ENCODE measurements at regions not wholly inside any gene's neighbourhood (a gene's known extent, or its start where the extent isn't known, plus 50 kb on each side); places are given as distances from the start of the nearest gene placed in this dataset.

- DNase-seq, result no peak
Measured at GRCh38 chr4:124279741-124280140, 432.8 kb downstream of the ANKRD50 start.

- DNase-seq, result no peak
Measured at GRCh38 chr4:124282301-124282898, 430.1 kb downstream of the ANKRD50 start.

GRCh38 chr4:124288706-124289486 lies 423.6 kb downstream of the ANKRD50 start:
- DNase-seq, result no peak

GRCh38 chr4:124290678-124291077 lies 421.9 kb downstream of the ANKRD50 start:
- no peak for DNase-seq

- DNase-seq, result no peak
Measured at GRCh38 chr4:124295413-124295812, 417.1 kb downstream of the ANKRD50 start.

GRCh38 chr4:124304941-124305340 lies 407.6 kb downstream of the ANKRD50 start:
- no peak for DNase-seq

- DNase-seq, result no peak
Measured at GRCh38 chr4:124306352-124306751, 406.2 kb downstream of the ANKRD50 start.

- DNase-seq, result no peak
Measured at GRCh38 chr4:124307143-124307542, 405.4 kb downstream of the ANKRD50 start.

GRCh38 chr4:124318292-124318691 lies 394.2 kb downstream of the ANKRD50 start:
- DNase-seq, result no peak

GRCh38 chr4:124321364-124321763 lies 391.2 kb downstream of the ANKRD50 start:
- no peak for DNase-seq

GRCh38 chr4:124322234-124323065 lies 390.1 kb downstream of the ANKRD50 start:
- peak; percentile 21 for DNase-seq

GRCh38 chr4:124325690-124326089 lies 386.8 kb downstream of the ANKRD50 start:
- no peak for DNase-seq

GRCh38 chr4:124329134-124329533 lies 383.4 kb downstream of the ANKRD50 start:
- DNase-seq, result no peak

- no peak for DNase-seq
Measured at GRCh38 chr4:124330045-124330444, 382.5 kb downstream of the ANKRD50 start.

- no peak for DNase-seq
Measured at GRCh38 chr4:124331781-124332180, 380.8 kb downstream of the ANKRD50 start.

GRCh38 chr4:124333466-124333865 lies 379.1 kb downstream of the ANKRD50 start:
- DNase-seq, result no peak

- DNase-seq, result peak; percentile 19
Measured at GRCh38 chr4:124334119-124334518, 378.4 kb downstream of the ANKRD50 start.

- no peak for DNase-seq
Measured at GRCh38 chr4:124337874-124338273, 374.7 kb downstream of the ANKRD50 start.

GRCh38 chr4:124343661-124344171 lies 368.8 kb downstream of the ANKRD50 start:
- no peak for DNase-seq

- DNase-seq, result no peak
Measured at GRCh38 chr4:124372916-124373315, 339.6 kb downstream of the ANKRD50 start.

GRCh38 chr4:124386163-124386562 lies 326.4 kb downstream of the ANKRD50 start:
- no peak for DNase-seq

- DNase-seq, result no peak
Measured at GRCh38 chr4:124386648-124387047, 325.9 kb downstream of the ANKRD50 start.

GRCh38 chr4:124389591-124389990 lies 322.9 kb downstream of the ANKRD50 start:
- DNase-seq, result no peak

Data from activated CD4-positive, alpha-beta T cell treated with anti-CD3 and anti-CD28 coated beads, Interleukin-2, amount 50 U/mL, for 16 hours (primary cell).